HG03342 (cell line): ENCODE measurements at regions not wholly inside any gene's neighbourhood (a gene's known extent, or its start where the extent isn't known, plus 50 kb on each side); places are given as distances from the start of the nearest gene placed in this dataset.
A peak's percentile ranks its signal among the peaks of the same experiment; 100 is the strongest.

Experiments used
- ATAC-seq: cut with Tn5 transposase; IDR thresholded peaks from one replicate; pipeline ENCODE4 v1.9.1; 2021; ENCODE audit warnings: mild to moderate bottlenecking, moderate library complexity; ENCODE audit not compliant: unreplicated experiment

DNA sequence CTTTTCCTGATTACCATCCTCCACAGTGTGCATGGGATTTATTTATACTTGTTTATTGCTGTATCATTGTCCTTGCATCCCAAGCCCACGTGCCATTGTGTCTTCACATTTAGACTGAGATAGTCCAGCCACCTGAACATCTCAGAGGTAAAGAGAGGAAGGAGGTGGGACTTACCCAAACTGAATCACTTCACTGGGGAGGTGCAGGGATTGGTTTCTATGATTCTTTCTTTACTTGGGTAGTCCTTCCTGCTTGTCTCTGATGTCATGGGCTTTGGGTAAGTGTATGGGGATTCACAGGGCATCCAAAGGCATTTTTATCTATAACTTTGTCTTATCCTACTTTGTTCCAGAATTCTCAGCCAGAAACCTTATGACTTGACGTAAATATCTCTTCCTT is 141.5 kb upstream of the UMPS start:
- no peak for ATAC-seq

DNA sequence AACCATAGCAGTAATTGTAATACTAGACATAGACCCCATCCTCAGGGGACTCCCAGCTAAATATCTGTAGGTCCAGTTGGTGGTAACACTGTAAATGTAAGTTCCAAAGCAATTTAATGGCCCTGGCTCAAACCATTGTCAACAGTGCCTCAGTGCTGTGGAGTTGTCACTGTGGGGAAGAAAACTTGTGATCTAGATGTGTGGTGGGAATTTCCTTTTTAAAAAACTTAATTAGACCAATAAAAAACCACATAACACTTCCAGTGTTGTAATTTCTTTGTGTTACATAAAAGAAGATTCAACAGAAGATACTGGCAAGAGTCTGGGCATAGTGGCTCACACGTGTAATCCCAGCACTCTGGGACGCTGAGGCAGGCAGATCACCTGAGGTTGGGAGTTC is 138.6 kb upstream of the UMPS start:
- no peak for ATAC-seq

DNA sequence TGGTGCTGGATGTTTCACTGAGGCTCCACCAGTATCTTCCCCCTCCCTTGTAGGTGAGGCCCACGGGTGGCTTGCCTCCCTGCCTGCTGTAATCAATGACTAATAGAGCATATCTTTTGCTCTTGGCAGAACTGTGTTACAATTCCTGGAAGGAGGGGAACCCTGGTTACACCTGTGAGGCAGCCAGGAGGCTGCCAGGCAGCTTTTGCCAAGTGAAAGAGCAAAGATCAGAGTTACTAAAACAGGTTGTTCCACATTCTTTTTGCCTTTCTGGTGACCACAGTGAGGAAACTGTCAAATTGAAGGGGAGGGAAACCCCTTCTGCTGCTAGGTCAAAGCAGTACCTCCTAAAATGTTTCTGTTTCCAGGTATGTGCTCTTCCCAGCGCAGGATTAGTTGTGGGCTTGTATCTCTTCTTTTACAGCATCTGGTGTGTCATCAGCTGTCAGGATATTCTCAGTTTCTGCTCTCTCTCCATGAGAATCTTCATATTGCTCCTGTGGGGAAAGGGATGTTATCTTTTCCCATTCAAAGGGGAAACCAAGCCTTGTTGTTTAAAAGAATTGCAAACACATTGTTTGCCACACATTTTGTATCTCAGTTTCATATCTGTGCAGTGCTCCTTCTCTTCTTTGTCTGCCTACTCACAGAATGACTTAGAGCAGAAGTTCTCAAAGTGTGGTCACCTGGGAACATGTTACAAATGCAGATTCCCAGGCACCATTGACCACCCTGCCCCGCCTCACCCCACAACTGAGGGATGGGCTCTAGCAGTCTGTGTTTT is 137.4 kb upstream of the UMPS start:
- ATAC-seq, result peak; percentile 61

DNA sequence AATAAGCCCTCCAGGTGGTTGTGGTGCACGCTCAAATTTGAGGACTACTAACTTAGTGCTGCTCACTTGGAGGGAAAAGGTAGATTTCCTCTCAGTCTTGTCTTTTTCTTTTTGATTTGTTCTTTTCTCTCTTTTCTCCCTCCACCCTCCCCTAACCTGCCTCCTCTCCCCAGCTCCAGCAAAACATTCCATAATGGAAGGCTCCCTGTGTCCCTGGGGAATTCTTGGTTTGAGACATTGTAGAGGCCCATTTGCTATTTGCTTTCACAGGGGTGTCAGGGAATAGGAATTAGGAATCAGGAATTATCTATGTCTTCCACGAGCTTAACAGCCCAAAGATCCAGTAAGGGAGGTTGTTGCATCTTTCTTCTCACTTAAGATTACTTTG is 136.8 kb upstream of the UMPS start:
- ATAC-seq, result no peak

DNA sequence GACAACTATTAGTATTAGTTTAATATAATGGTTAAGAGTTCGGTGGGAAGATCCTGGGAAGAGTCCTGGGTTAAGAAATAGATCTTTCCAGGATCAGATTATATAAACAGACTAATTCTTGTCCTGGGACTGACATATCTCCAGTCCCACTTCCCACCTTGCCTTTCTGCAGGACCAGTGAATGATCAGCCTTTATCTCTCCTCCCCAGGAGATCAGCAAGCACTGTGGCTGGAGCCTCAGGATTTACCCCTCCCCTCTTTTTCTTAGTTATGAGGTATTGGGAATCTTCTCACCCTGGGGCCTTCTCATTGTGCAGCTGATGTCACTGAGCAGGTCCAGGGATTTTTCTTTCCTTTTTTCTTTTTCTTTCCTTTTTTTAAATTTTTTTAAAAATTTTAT is 135.7 kb upstream of the UMPS start:
- ATAC-seq, result no peak

DNA sequence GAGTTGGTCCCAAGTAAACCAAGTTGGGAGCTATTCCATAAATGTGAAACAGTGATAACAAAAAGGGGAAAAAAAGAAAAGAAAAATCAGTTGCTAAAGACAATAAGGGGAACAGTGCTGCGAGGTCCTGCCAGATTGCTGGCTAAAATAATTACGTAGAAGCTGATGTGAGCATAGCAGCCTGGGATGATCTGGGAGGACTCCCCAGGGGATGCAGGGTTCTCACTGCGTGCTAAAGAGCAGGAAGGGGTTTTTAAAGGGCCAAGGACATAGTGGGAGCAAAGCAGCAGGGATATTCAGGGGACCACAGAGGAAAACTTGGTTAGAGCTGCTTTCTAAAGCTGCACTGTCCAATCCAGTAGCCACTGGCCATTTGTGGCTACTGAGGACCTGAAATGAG is 133.0 kb upstream of the UMPS start:
- ATAC-seq, result no peak

DNA sequence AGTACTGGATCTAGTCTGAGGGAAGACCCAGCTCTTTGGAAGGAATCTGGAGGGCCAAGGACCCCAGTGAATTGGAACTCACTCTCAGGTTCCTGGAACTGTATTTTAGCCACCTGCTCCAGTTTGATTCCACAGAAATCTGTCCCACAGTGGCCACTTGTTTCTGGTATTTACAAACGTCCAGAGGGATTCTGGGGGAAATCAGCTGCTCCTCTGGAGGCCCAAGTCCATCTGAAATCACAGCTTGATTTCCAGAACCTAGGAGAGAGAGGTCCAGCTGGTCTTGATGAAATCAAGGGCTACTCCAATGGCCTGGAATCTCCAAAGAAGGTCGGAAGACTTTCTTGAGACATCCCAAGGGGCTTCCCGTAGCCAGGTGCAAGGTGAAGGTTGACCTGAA is 132.3 kb upstream of the UMPS start:
- ATAC-seq, result no peak

DNA sequence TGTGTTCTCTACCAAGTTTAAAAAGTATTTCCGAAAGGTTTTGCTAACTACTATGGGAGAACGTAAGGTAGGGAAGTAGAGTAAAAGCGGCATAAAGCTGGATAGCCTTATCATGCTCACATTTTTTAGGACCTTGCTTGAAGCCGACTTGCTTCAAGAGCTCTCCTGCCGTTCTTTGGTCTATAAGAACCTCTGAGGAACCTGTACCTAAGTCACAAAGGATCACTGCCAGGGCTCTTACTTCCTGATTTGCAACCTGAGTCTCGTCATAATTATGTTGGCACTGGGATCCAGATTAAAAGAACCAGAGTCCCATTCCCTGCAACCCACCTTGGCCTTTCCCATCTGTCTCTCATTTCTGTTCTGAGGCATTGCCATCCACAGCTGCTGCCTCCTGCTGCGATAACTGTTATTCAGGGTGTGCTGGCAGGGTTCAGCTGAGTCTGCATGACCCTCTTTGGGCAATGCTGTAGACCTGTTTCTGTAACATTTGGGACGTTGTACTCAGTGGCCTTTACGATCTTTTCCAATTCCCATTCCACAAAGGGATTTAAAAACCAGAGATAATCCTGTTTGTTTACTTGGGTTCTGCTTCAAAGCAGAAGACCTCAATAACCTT is 131.0 kb upstream of the UMPS start:
- ATAC-seq, result no peak

DNA sequence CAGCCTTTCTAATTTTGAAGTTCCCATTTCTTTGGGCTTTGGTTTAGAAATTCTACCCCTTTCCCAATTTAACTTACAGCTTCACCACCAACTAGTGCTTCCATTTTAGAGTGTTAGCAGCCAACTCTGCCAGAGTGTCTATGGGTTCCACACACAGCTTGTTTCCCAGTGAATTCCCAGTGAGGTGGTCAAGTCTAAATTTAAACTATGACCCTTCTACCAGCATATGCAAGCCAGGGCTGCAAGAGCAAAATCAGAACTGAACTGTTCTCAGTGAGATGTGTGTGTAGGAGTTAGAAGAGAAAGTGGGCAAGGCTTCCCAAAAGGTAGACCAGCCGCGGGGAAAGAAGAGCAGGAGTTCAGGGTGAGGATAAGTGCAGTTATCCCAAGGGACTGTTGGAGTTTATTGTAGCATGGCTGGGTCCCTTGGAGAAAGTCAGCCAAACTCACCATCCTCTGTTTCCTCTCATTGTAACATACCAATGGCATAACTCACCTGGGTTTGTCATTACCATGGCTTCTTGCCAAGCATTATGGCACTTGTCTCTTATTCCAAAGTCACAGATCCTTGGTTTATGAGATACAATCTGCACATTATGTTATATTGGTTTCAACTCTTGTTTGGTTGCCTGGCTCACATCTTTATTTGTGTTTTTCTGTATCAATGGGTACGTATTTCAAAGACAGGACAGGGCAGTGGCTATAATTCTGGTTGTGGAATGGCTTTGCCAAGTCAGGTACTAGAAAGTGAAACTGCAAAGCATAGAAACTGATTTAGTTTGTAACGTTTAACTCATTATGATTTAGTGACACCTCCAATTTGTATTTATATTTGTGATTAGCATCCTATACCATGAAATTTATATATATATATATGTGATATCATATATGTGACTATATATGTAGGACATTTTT is 130.2 kb upstream of the UMPS start:
- no peak for ATAC-seq

DNA sequence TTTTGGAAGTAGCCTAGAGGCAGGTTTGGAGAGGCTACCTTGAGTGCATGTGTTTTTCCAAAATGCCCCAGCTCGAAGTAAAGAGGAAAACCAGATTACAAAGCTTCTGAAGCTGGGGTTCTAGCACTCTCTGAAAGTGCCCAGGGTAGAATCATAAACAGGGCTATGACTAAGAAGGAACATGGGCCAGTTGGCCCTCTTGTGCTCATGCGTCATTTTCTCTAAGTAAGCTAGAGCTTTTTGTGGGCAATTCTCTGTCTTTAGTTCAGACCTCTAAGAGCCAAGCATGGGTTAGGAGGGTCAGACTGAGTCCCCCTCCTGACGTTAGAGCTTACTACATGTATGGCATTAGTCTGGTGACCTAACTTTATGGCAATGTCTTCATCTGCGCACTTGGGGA is 129.5 kb upstream of the UMPS start:
- ATAC-seq, result no peak

DNA sequence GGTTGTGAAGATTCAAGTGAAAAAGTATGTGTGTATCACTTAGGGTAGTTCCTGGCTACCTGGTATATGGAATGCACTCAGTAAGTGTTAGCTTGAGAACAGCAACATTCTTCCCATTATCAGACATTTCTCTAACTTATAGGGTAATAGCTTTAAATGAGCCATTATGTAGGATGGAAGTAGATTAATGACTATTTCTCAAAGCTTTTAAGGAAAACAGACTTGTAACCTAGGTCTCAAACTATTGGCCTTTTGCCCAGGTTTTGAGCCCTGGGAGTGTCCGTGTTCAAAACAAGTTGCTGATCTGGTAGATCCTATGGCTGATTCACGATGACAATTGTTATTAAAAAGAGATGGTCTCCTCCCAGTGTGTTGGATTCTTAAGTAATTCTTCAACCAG is 129.1 kb upstream of the UMPS start:
- ATAC-seq, result no peak

DNA sequence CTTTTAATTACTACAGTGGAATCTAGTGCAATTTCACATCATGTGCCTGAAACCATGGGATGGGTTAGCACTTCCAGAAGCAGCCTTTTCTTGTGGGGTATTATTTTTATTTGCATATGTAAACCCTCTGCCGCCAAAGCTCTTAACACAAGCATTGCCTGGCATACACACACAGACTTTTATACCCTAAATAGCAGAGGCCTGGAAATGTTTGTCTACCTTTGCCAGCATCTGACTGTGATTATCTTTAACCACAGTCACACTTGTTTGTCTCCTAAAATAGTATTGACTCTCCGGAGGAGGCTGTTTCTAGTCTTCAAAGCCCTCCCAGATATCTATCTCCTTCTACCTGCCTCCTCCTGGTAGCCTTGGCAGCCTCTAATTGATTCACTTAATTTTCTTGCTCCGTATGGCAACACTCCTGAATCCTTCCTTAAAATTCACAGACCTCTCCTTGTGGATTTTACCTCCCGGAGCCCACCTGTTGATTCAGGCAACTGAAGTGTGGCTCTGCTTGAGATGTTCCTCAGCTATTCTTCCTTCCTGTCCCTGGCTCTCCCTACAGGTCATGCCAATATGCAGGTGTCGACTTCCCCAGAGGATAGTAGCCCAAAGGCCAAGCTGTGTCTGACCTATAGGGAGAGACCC is 127.1 kb upstream of the UMPS start:
- no peak for ATAC-seq

DNA sequence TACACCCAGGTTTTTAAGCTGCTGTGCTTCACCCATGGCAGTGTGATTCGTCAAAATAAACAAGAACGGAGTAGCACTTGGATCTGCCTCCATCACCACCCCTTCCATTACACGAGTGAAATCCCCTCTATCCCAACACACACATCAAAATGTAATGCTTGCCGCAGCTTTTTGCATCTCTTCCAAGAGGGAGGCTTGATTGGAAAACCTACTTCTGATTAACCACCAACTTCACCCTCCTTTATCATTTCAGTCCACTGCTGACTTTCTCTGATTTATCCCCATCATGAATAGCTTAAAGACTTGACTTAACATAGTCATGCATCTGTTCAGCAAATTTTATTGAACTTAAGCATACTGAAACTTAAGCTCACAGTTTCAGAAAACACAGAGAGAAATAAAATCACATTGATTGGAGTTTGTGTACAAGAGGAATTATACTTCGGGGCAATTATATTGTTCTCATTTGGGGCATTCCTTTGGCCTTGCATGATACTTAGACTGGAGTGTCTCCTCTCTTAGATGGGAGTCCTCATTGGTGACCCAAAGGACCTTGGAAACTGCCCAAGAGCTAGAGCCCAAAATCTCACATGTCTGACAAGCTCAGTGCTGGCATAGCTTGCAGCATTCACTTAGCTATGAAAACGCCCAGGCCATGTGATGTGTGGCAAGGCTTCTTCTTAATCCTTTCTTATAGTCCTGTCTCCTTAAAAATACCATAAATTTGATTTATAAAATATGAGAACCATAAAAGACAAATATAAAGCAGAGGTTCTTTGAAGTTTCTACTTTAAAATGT is 124.3 kb upstream of the UMPS start:
- ATAC-seq, result no peak

DNA sequence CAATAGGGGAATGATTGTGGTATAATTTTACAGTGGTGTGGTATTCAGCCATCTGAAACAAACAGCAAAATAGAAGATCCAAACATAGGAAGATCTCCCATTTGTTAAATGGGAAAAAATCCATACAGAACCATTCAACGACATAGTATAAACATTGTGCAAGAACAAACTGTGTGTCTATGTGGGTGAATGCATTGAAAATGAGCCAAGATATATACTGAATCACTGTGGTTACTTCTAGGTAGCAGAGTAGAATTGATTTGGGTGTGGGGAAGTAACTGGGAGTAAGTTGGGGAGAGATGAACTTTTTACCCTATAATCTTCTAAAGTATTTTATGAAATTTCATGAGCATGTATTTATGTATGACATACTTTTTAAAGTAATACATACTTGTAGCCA is 123.1 kb upstream of the UMPS start:
- no peak for ATAC-seq

DNA sequence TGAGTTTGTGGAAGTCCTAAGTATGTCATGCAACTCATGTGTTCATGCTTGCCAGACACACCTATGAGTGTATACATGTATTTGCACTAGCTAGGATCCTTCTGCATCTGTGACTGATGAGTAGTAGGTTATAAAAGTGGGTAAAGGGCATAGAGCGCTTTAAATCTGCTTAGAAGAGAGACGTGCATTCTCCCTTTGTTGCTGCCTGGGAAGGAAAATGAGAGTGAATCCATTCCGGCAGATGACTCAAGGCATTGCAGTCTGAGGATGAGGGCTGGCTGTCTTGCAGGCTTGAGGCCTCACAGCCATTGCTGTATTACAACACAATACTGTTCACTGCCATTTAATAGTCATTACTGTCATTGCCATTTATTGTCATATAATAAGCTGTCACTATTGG is 120.8 kb upstream of the UMPS start:
- no peak for ATAC-seq

DNA sequence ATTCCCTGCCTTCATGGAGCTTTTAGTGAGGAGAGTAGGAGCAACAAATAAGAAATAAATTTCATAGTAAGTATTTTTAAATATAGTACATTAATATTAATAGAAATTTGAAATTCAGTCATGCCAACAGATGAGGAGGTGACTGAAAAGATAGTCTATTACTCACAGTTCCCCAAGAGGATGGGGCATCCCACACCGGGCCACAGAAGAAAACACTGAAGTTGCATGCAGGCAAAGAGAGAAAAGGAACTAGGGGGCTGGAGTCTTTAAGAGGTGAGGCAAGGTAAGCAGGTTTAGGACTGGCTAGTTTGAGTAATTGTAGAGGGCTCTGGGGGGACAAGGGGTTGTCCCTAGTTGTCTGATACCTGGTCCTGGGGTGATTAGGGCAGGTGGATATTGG is 120.1 kb upstream of the UMPS start:
- no peak for ATAC-seq

DNA sequence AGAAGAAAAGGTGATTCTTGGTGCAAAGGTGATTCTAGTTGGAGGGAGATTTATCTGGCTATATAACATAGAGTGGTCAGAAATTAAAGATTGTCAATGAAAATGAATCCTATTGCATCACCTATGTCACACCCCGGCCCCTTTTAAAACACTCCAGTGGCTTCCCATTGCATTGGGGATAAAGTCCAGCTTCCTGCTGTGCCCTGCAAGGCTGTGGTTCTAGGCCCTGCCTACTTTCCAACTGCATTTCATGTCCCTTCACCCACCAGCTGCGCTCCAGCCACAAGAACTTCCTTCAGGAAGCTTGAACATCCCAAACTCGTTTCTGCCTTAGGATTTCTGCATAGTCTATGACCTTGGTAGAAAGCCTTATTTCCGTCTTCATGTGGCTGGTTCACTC is 118.7 kb upstream of the UMPS start:
- no peak for ATAC-seq

DNA sequence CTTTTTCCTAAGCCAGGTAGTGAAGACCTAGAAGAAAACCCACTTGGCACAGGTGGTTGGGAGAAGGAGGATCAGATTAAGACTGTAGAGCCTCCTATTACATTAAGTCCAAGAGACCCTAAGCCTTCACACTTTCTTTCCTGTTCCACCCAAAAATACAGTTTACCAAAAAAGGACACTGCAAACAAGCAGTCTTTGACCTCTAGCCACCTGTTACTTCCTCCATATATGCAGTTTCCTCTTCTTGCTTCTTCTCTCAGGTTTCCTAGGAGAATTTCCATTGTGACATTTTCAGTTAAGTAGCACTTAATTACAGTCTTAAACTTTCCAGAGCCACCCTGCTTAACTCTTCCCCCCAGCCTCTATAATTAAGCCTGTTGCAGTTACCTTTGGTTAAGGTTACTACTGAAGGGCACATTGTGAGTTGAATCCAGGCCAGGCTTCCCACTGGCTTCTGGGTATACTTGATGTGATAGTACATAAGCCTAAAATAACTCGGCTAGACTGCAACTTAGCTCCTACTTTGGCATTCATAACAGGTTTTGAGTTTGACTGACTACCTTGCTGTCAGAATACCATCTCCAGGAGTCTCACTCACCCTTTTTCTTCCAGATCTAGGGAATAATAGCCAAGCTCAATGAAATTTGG is 114.2 kb upstream of the UMPS start:
- ATAC-seq, result no peak

DNA sequence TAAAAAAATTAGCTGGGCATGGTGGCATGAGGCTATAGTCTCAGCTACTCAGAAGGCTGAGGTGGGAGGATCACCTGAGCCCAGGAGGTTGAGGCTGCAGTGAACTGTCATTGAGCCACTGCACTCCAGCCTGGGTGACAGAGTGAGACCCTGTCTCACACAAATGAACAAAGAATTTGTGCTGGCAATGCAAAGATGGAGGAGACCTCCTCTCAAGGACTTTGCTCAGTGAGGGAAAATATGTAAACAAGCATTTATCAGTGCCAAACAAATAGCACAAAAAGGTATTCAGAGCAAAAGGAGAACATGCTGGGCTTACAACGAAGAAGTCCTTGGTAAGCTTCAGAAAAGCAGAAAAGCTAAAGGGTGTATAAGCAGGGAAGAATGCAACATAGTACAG is 113.1 kb upstream of the UMPS start:
- no peak for ATAC-seq
